B cell (primary cell): ENCODE measurements at regions not wholly inside any gene's neighbourhood (a gene's known extent, or its start where the extent isn't known, plus 50 kb on each side); places are given as distances from the start of the nearest gene placed in this dataset.

ENCODE experiments used
- CTCF ChIP-seq: fragments of 200-600 bp; IDR thresholded peaks from one replicate; pipeline ENCODE4 v1.8.0; 2022; ENCODE audit warnings: antibody characterized with exemption, mild to moderate bottlenecking
- EZH2 ChIP-seq: IDR thresholded peaks from 2 replicates; pipeline ENCODE4 v1.6.1; 2012; ENCODE audit warnings: borderline replicate concordance, low read depth, mild to moderate bottlenecking, moderate library complexity, low read length; ENCODE audit not compliant: insufficient read depth, poor library complexity, severe bottlenecking

GRCh38 chr1:88111816-88112215, 572.3 kb upstream of the PKN2 start:
- TF ChIP-seq CTCF: no peak
- TF ChIP-seq EZH2: no peak
